Stimulated activated CD4-positive, alpha-beta T cell treated with anti-CD3 and anti-CD28 coated beads, Interleukin-1b, Interleukin-23, amount 100 ng/mL, for 4 hours (primary cell): ENCODE measurements at regions not wholly inside any gene's neighbourhood (a gene's known extent, or its start where the extent isn't known, plus 50 kb on each side); places are given as distances from the start of the nearest gene placed in this dataset.
A peak's percentile ranks its signal among the peaks of the same experiment; 100 is the strongest.
"Not testable (repeated sequence)": the region's sequence is repeated elsewhere in the genome, so short reads cannot be mapped to it uniquely, and the experiment has no call there.

Experiments
- DNase-seq, 2 donors: peaks; one replicate each; pipeline ENCODE4 v3.0.0-alpha.2; 2020; ENCODE audit warnings: low read depth in 2 of 2

DNA sequence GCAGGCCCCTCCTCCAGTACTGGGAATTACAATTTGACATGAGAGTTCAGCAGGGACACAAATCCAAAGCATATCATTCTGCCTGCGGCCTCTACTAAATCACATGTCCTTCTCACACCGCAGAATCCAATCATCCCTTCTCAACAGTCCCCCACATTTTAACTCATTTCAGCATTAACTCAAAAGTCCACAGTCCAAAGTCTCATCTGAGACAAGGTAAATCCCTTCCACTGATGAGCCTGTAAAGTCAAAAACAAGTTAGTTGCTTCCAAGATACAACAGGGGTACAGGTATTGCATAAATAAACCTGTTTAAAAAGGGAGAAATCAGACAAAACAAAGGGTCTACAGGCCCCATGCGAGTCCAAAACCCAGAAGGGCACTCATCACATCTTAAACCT is 64.0 kb downstream of the EBNA1BP2 start:
- no peak for DNase-seq

DNA sequence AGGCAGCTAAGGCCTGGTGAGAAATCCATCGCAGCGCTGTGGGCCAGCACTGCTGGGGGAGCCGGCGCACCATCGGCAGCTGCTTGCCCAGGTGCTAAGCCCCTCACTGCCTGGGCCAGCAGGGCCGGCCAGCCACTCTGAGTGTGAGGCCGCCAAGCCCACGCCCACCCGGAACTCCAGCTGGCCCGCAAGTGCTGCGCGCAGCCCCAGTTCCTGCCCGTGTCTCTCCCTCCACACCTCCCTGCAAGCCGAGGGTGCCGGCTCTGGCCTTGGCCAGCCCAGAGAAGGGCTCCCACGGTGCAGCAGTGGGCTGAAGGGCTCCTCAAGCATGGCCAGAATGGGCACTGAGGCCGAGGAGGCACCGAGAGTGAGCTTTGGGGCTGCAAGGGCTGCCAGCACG is 64.4 kb downstream of the EBNA1BP2 start:
- no peak for DNase-seq

DNA sequence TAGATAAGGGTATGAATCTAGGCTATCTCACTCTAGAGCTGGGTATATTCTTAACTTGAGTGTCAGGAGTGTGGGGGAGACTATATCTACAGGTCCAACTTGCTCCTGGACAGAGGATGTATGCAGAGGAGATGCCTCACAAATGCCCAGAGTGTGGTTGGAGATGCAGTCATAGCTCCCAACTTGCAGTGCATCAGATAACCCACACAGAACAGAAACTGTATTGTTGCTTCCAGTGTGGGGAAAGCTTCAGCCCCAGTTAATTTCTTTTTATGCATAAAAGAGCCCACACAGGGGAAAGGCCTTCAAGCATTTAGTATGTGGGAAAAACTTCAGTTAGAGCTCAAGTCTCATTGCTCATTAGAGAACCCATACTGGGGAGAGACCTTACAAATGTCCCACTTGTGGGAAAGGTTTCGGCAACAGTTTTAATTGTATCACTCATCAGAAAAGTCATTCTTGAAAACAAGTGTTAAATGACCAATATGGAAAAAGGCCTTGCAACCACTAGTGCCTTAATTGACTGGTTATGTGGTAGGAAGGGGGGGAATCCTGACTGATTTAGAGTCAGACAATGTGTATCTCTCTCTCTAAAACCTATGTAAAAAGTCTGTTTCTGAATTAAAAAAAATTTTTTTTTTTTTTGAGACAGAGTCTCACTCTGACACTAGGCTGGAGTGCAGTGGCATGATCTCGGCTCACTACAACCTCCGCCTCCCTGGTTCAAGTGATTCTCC is 67.9 kb downstream of the EBNA1BP2 start:
- no peak for DNase-seq

- DNase-seq = no peak
Observed at GRCh38 chr1:43101061-43101460, 71.0 kb downstream of the EBNA1BP2 start.

- DNase-seq = no peak
Observed at GRCh38 chr1:43098200-43098599, 73.9 kb downstream of the EBNA1BP2 start.

DNA sequence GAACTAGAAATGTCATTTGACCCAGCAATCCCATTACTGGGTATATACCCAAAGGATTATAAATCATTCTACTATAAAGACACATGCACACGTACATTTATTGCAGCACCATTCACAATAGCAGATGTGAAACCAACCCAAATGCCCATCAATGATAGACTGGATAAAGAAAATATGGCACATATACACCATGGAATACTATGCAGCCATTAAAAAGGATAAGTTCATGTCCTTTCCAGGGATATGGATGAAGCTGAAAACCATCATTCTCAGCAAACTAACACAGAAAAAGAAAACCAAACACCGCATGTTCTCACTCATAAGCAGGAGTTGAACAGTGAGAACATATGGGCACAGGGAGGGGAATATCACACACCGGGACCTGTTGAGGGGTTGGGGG is 75.6 kb downstream of the EBNA1BP2 start:
- not testable (repeated sequence) for DNase-seq

- not testable (repeated sequence) for DNase-seq
Observed at GRCh38 chr1:43090812-43091211, 81.3 kb downstream of the EBNA1BP2 start.

GRCh38 chr1:43090157-43090556 is 81.9 kb downstream of the EBNA1BP2 start:
- DNase-seq = not testable (repeated sequence)

GRCh38 chr1:43083375-43083891 is 88.7 kb downstream of the EBNA1BP2 start:
- DNase-seq = no peak

- DNase-seq = no peak
Observed at GRCh38 chr1:43082740-43083139, 89.3 kb downstream of the EBNA1BP2 start.

GRCh38 chr1:43077273-43077672 is 94.8 kb downstream of the EBNA1BP2 start:
- no peak for DNase-seq

- DNase-seq = no peak
Observed at GRCh38 chr1:43074709-43075108, 97.4 kb downstream of the EBNA1BP2 start.

DNA sequence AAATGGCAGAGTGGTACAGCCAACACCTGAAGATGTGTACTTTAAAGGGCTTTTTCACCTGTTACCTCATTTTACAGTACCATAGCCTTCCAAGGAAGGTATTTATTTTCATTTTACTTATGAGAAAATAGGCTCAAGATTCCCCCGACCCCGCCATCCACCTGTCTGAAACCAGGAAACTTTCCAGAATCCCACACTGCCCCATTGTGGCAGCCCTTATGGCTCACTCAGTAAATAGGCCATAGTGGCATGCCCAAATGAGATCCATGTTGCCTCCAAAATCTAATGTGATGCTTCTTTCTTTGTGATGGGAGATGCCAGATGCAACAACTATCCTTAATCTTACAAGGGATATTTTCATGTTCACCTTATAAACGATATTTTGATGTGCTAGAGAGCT is 97.8 kb downstream of the EBNA1BP2 start:
- no peak for DNase-seq

DNA sequence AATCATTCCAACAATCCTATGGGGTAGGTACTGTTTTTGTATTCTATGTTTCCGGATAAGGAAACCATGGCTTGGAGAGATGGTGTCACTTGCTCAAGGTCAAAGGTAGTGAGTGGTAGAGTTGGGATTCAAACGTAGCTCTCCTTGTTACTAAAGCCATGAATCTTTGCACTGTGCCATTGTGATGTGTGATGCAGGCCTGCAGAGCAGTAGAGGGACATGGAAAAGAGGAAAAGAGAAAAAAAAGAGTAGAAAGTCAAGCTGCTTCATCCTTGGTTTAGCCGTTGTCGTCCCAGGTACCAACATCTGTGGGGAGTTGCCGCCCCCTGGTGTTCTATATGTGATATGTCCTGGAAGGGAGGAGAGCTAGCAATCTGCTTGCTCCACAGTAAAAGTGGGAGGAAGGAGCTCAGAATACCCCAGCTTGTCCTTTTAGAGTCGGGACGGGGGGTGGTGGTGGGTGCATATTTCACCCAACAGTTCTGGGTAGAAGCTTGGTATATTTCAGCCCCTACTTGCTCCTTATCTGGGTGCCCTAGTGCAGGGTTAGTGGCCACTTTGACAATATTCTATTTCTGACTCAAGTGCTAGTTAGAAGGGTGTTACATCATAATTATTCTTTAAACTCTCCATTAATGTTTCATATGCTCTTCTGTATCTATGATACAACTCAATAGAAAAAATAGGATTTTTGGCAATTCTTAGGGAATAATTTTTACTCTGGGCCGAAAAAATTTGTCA is 98.4 kb downstream of the EBNA1BP2 start:
- DNase-seq = peak; percentile 49 to 62

DNA sequence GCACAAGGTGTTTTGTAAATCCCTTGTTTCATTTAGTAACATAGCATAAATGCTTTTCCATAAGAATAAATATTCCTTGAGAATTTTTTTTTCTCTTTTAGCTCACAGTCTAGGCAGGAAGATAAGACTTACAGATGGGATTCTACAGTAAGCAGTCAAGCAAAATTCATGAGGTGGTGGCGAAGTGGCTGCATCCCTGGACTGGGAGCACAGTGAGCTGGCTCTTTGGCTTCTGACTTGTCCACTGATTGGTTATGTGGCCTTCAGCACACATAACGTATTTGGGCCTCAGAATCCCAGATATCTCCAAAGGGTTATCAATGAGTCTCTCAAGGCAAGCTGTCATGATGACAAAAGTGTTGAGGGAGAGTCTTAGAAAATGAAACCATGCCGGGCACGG is 99.8 kb downstream of the EBNA1BP2 start:
- DNase-seq = no peak

GRCh38 chr1:43071241-43071640 is 100.8 kb downstream of the EBNA1BP2 start:
- no peak for DNase-seq

DNA sequence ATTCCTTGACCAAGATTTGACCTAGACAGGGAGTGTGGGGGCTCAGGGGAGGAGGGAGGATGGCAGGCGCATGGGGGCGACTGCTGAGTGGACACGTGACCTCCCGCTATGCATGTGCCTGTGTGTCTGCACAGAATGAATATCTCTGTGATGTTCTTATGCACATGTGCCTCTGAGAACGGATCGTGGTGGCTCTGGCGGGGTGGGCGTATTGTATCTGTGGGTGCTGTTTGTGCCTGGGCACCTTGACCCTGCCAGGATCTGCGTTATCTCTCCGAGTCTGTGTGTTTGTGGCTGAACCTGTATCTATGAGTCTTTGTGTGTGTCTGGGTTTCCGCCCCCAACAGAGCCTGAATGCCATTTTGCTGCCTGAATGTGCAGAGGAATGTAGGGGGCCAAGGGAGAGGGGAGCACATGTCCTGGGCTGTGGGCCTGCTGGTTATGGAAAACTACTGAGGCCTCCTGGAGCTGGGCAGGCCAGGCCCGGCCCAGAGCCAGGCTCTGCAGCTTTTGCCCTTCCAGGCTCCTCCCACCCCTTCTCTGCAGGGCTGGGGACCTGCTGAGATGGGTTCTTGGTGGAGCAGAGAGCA is 102.5 kb downstream of the EBNA1BP2 start:
- DNase-seq = no peak

DNA sequence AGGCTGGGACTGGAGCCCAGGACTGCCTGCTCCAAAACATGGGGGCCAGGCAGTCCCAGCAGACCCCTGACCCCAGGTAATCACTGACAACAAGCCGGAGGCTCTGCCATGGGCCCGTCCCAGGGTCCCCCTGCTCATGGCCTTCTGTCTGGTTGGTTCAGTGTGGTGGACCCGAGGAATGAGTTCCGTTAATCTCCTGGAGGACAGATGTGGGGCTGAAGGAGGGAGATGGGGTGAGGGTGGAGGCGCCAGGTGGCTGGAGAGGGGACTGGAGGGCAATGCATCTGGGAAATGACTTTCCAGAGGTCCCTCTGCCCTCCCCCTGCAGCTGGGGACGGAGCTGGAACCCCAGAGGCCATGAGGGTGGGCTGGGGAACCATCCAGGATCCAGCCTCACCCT is 103.2 kb downstream of the EBNA1BP2 start:
- DNase-seq = no peak

DNA sequence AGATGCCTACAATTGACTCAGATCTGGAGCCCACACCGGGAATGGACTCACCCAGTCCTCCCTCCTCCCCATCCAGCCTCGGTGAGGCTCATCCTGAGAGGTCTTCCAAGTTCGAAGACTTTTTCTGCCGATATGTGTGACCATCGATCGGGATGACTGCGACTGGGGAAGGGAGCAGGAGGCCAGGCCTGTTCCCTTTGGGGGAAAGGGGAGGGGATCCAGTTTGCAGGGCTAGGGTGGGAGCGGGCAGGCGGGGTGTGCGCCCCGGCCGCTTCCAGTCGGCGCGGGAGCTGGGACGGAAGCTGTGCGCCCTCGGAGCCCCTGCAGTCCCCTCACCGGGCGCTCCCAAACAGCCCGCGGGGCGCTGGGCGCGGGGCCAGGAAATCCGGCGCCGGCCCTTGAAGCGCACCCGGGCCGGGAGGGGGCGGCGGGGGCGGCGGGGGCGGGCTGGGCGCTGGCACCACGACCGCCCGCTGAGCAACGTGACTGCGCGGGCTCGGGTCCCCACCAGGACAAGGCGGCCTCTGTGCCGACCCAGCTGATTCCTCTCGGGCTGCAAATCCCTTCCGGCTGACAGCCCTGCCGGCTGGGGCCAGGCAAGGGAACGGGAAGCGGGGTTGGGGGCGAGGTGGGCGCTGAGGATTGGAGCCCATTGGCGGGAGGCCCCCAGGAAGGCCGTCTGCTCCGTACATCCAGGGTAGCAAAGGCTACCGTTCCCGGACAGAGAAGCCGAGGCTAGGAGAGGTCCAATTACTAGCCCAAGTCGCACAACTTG is 103.9 kb downstream of the EBNA1BP2 start:
- DNase-seq = no peak

- DNase-seq = no peak
Observed at GRCh38 chr1:43067233-43067745, 104.8 kb downstream of the EBNA1BP2 start.

DNA sequence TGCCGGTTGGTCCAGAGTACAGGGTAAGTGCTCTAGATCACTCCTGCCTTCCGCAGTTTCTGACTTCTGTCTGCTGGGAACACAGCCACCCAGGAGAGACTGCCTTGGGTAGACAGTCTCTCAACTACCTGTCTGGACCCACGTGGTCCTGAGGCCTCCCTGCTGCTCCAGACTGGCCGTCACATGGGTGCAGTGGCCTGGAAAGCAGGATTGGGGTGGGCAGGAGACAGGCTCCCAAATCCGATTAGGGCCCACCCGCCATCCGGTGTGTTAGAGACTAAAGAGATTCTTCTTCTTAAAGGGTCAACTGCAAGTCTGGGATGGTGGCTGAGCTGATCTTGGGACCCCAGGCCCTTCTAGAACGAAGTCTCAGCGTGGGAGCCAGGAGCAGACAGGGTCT is 105.5 kb downstream of the EBNA1BP2 start:
- no peak for DNase-seq
